IMR-90 (cell line): ENCODE measurements at regions not wholly inside any gene's neighbourhood (a gene's known extent, or its start where the extent isn't known, plus 50 kb on each side); places are given as distances from the start of the nearest gene placed in this dataset.

ENCODE experiments used
- ATAC-seq: fragments of 200-7000 bp; cut with Tn5 transposase; 2 replicates; pipeline ENCODE4 v1.9.1; 2020; ENCODE audit warnings: low read depth, mild to moderate bottlenecking, moderate library complexity
- BruUV-seq: library from RNA; stranded (reverse); fragments of 400-500 nt; replicated peaks from 2 replicates; lab custom pipeline; 2021; lab: Mats Ljungman, UMichigan
- CTCF ChIA-PET: fragments of 300-600 bp; formaldehyde crosslinking; extraction: SDS; loops from one replicate; lab custom pipeline; 2021; ENCODE audit warnings: antibody characterized with exemption; lab: Yijun Ruan, JAX
- POLR2A ChIA-PET: fragments of 300-600 bp; sonication (Branson Sonifier 250); formaldehyde crosslinking; loops from one replicate; lab custom pipeline; 2022; ENCODE audit warnings: antibody characterized with exemption; ENCODE audit not compliant: unreplicated experiment; lab: Charles Lee
- DNase-seq: peaks from one replicate; pipeline ENCODE4 v3.0.0; 2013
- H2AFZ ChIP-seq: replicated peaks from 2 replicates; pipeline ENCODE3; 2013; ENCODE audit warnings: low read length, mild to moderate bottlenecking; ENCODE audit not compliant: poor library complexity
- H2AK5ac ChIP-seq: 2 replicates; pipeline ENCODE4 v1.6.1; 2013; ENCODE audit warnings: low read depth, low read length, inconsistent platforms
- H2AK9ac ChIP-seq: replicated peaks from 2 replicates; pipeline ENCODE3; 2013; ENCODE audit warnings: mild to moderate bottlenecking, low read depth, low read length, moderate library complexity; ENCODE audit not compliant: poor library complexity
- H2BK120ac ChIP-seq: 2 replicates; pipeline ENCODE4 v1.6.1; 2013; ENCODE audit warnings: low read depth, low read length, inconsistent platforms
- H2BK15ac ChIP-seq: 3 replicates; pipeline ENCODE4 v1.6.1; 2013; ENCODE audit warnings: low read depth, low read length, inconsistent platforms
- H2BK20ac ChIP-seq: 2 replicates; pipeline ENCODE4 v1.6.1; 2013; ENCODE audit warnings: low read depth, mild to moderate bottlenecking, inconsistent platforms, low read length, moderate library complexity
- H2BK5ac ChIP-seq: 2 replicates; pipeline ENCODE4 v1.6.1; 2013; ENCODE audit warnings: mild to moderate bottlenecking, low read depth, low read length, inconsistent platforms; ENCODE audit not compliant: poor library complexity, severe bottlenecking
- H3K14ac ChIP-seq: replicated peaks from 2 replicates; pipeline ENCODE4 v1.6.1; 2013; ENCODE audit warnings: low read depth, low read length, inconsistent platforms
- H3K18ac ChIP-seq: 2 replicates; pipeline ENCODE4 v1.6.1; 2013; ENCODE audit warnings: low read depth, low read length, control low read depth
- H3K23ac ChIP-seq: 2 replicates; pipeline ENCODE4 v1.6.1; 2013; ENCODE audit warnings: low read depth, low read length, inconsistent platforms
- H3K27ac ChIP-seq: 2 replicates; pipeline ENCODE4 v1.5.1; 2013; ENCODE audit warnings: mild to moderate bottlenecking, control low read depth, low read length; ENCODE audit not compliant: insufficient read depth
- H3K27me3 ChIP-seq: 2 replicates; pipeline ENCODE4 v1.6.1; 2013; ENCODE audit warnings: low read length; ENCODE audit not compliant: control insufficient read depth, insufficient read depth
- H3K36me3 ChIP-seq: 2 replicates; pipeline ENCODE4 v1.6.1; 2013; ENCODE audit warnings: low read length, mixed read lengths; ENCODE audit not compliant: control insufficient read depth, insufficient read depth
- H3K4ac ChIP-seq: 2 replicates; pipeline ENCODE4 v1.6.1; 2013; ENCODE audit warnings: low read depth, low read length, inconsistent platforms
- H3K4me1 ChIP-seq: 2 replicates; pipeline ENCODE4 v1.6.1; 2013; ENCODE audit warnings: low read length, mixed read lengths; ENCODE audit not compliant: control insufficient read depth, insufficient read depth
- H3K4me2 ChIP-seq: 2 replicates; pipeline ENCODE4 v1.6.1; 2013; ENCODE audit warnings: low read depth, mild to moderate bottlenecking, control low read depth, low read length, moderate library complexity
- H3K4me3 ChIP-seq: 2 replicates; pipeline ENCODE4 v1.5.1; 2013; ENCODE audit warnings: low read depth, mild to moderate bottlenecking, control low read depth, low read length, moderate library complexity; ENCODE audit not compliant: insufficient read depth
- H3K56ac ChIP-seq: 2 replicates; pipeline ENCODE4 v1.6.1; 2013; ENCODE audit warnings: low read length, inconsistent platforms; ENCODE audit not compliant: insufficient read depth; ENCODE audit errors: extremely low read depth
- H3K79me1 ChIP-seq, 2 experiments: 2 replicates each; pipeline ENCODE4 v1.6.1; 2013; ENCODE audit warnings: low read length in 2 of 2, inconsistent platforms in 1 of 2, low read depth in 1 of 2
- H3K9ac ChIP-seq: 2 replicates; pipeline ENCODE4 v1.6.1; 2013; ENCODE audit warnings: low read depth, low read length, control low read depth
- H3K9me1 ChIP-seq: 2 replicates; pipeline ENCODE4 v1.6.1; 2013; ENCODE audit warnings: low read length, inconsistent platforms; ENCODE audit not compliant: insufficient read depth
- H3K9me3 ChIP-seq: 2 replicates; pipeline ENCODE4 v1.6.1; 2013; ENCODE audit warnings: low read length; ENCODE audit not compliant: control insufficient read depth, insufficient read depth
- H4K20me1 ChIP-seq: 2 replicates; pipeline ENCODE4 v1.6.1; 2013; ENCODE audit warnings: low read length, inconsistent platforms; ENCODE audit not compliant: insufficient read depth
- H4K5ac ChIP-seq: 2 replicates; pipeline ENCODE4 v1.6.1; 2013; ENCODE audit warnings: mild to moderate bottlenecking, low read depth, low read length, control low read depth
- H4K8ac ChIP-seq, 2 experiments: 2 replicates each; pipeline ENCODE4 v1.6.1; 2013; ENCODE audit warnings: low read depth in 2 of 2, low read length in 2 of 2, control low read depth in 1 of 2, inconsistent platforms in 1 of 2
- H4K91ac ChIP-seq: 2 replicates; pipeline ENCODE4 v1.6.1; 2013; ENCODE audit warnings: low read depth, low read length, inconsistent platforms; ENCODE audit not compliant: insufficient read depth
- BHLHE40 ChIP-seq: fragments of 150-350 bp; IDR thresholded peaks from 2 replicates; pipeline ENCODE4 v1.6.1; 2016; ENCODE audit warnings: mild to moderate bottlenecking, low read depth, low read length
- CEBPB ChIP-seq: IDR thresholded peaks from 2 replicates; pipeline ENCODE4 v1.6.1; 2012; ENCODE audit warnings: low read depth, low read length, improper control_type of control experiment
- CHD1 ChIP-seq: IDR thresholded peaks from 2 replicates; pipeline ENCODE4 v1.6.1; 2012; ENCODE audit warnings: low read depth, low read length, improper control_type of control experiment
- FOS ChIP-seq: fragments of 150-350 bp; IDR thresholded peaks from 2 replicates; pipeline ENCODE4 v1.6.1; 2016; ENCODE audit warnings: low read depth, low read length
- MAFK ChIP-seq: IDR thresholded peaks from 2 replicates; pipeline ENCODE4 v1.6.1; 2012; ENCODE audit warnings: low read depth, low read length, improper control_type of control experiment
- MAZ ChIP-seq: IDR thresholded peaks from 2 replicates; pipeline ENCODE4 v1.6.1; 2012; ENCODE audit warnings: low read depth, mild to moderate bottlenecking, low read length, improper control_type of control experiment, moderate library complexity, borderline replicate concordance
- MXI1 ChIP-seq: IDR thresholded peaks from 2 replicates; pipeline ENCODE4 v1.6.1; 2012; ENCODE audit warnings: low read depth, mild to moderate bottlenecking, low read length, moderate library complexity, borderline replicate concordance
- NFE2L2 ChIP-seq: fragments of 150-350 bp; IDR thresholded peaks from 2 replicates; pipeline ENCODE4 v1.6.1; 2016; ENCODE audit warnings: low read depth, mild to moderate bottlenecking, low read length
- POLR2A ChIP-seq: IDR thresholded peaks from 2 replicates; pipeline ENCODE4 v1.6.1; 2012; ENCODE audit warnings: mild to moderate bottlenecking, low read depth, low read length
- RAD21 ChIP-seq: IDR thresholded peaks from 2 replicates; pipeline ENCODE4 v1.6.1; 2012; ENCODE audit warnings: low read length, improper control_type of control experiment
- RCOR1 ChIP-seq: IDR thresholded peaks from 2 replicates; pipeline ENCODE4 v1.6.1; 2012; ENCODE audit warnings: mild to moderate bottlenecking, low read length, improper control_type of control experiment; ENCODE audit not compliant: insufficient replicate concordance
- RFX5 ChIP-seq: IDR thresholded peaks from 2 replicates; pipeline ENCODE4 v1.8.0; 2012; ENCODE audit warnings: low read depth, mild to moderate bottlenecking, low read length, moderate library complexity
- SMC3 ChIP-seq: fragments of 150-350 bp; IDR thresholded peaks from 2 replicates; pipeline ENCODE4 v1.6.1; 2016; ENCODE audit warnings: low read depth, mild to moderate bottlenecking, antibody characterized with exemption, low read length, moderate library complexity
- WGBS, 2 experiments: methylation state at CpG; one replicate each; pipeline versions ENCODE4 v1.1.5 to v1.1.7; 2013; ENCODE audit warnings: missing lambda C conversion rate in 2 of 2; ENCODE audit not compliant: insufficient read length in 1 of 2; ENCODE audit errors: extremely low coverage in 2 of 2; 5-methylcytosine and 5-hydroxymethylcytosine counted together
- dilution Hi-C: fragments of 300-500 bp; cut with HindIII; formaldehyde crosslinking; loops from one replicate; pipeline ENCODE4 v1.14.3; 2018; ENCODE audit warnings: low sequenced_read_pairs; ENCODE audit not compliant: unreplicated experiment
- in situ Hi-C: fragments of 300-500 bp; cut with MboI; formaldehyde crosslinking; loops from 3 replicates; pipeline ENCODE4 v1.14.3; 2019; ENCODE audit warnings: low sequenced_read_pairs, inconsistent platforms, mixed read lengths
- intact Hi-C: fragments of 100-400 bp; cut with micrococcal nuclease; formaldehyde crosslinking; loops from 2 replicates; pipeline ENCODE4 v1.10.0; 2022
- TF ChIP-seq, protein P1 (sequence below): fragments of 150-350 bp; IDR thresholded peaks from 2 replicates; pipeline ENCODE4 v1.6.1; 2016; ENCODE audit warnings: low read depth, mild to moderate bottlenecking, low read length, moderate library complexity, borderline replicate concordance
- TF ChIP-seq, protein P2 (sequence below): fragments of 150-350 bp; IDR thresholded peaks from 2 replicates; pipeline ENCODE4 v1.6.1; 2017; ENCODE audit warnings: mild to moderate bottlenecking, antibody characterized with exemption, low read length, low read depth
- TF ChIP-seq, protein P3 (sequence below): conservative IDR thresholded peaks from 2 replicates; pipeline ENCODE4 v1.5.1; 2012; ENCODE audit warnings: mild to moderate bottlenecking, low read depth, low read length, improper control_type of control experiment

DNA sequence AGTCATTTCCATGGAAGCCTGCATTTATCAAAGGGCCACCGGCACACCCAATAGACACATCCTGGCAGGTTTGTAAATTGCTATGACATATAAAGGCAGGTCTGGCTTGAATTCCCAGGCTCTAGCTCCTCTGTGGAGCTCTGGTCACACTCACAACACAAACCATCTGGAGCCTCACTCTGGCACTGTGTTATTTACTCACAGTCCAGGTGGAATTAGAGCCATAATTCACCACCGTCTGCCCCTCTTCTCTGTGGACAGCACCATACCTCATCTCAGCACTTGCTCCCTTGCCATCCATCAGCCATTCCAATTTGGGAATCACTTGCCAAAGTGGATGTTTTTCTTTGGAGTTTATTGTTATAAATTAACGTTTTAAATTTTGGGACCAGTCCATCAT lies 84.3 kb upstream of the OSR1 start:
- WGBS, 2 experiments = no CpG with 5 or more reads among the region's 3 CpGs
- H4K8ac ChIP-seq = no peak overlapping the region
- no peaks in the 10 kb centered on the region for H4K20me1 ChIP-seq
- no peak overlapping the region for H2BK15ac ChIP-seq
- H3K9ac ChIP-seq = no peak overlapping the region
- no peak overlapping the region for H2BK120ac ChIP-seq
- no peak overlapping the region for H3K4me2 ChIP-seq
- H2AFZ ChIP-seq = no peak overlapping the region
- no peak overlapping the region for H2BK20ac ChIP-seq
- no peak overlapping the region for H3K56ac ChIP-seq
- no peak for ATAC-seq
- intact Hi-C loops (no loop called here), dilution Hi-C loops (no loop called here), in situ Hi-C loops (no loop called here)
- ChIA-PET CTCF (no interaction called here), POLR2A (no interaction called here)
- H2BK5ac ChIP-seq = no peak overlapping the region
- no peak overlapping the region for H4K91ac ChIP-seq
- H3K27ac ChIP-seq = no peak overlapping the region
- H2AK9ac ChIP-seq = no peak overlapping the region
- H3K9me3 ChIP-seq = no peaks in the 10 kb centered on the region
- H3K27me3 ChIP-seq = peaks cover 9% of the 10 kb centered on the region
- DNase-seq = no peak
- H3K9me1 ChIP-seq = no peaks in the 10 kb centered on the region
- H3K79me1 ChIP-seq = no peaks in the 10 kb centered on the region
- no peak overlapping the region for H2AK5ac ChIP-seq
- H3K18ac ChIP-seq = no peak overlapping the region
- no TSS peak for BruUV-seq
- no peaks in the 10 kb centered on the region for H3K36me3 ChIP-seq
- H3K4ac ChIP-seq = no peak overlapping the region
- H3K4me1 ChIP-seq = no peaks in the 10 kb centered on the region
- TF ChIP-seq SMC3 (no peak), NFE2L2 (no peak), BHLHE40 (no peak), MAZ (no peak), RFX5 (no peak), MAFK (no peak), POLR2A (no peak), FOS (no peak), CHD1 (no peak), MXI1 (no peak), RAD21 (no peak), CEBPB (no peak), RCOR1 (no peak)
- TF ChIP-seq, protein P1, sequence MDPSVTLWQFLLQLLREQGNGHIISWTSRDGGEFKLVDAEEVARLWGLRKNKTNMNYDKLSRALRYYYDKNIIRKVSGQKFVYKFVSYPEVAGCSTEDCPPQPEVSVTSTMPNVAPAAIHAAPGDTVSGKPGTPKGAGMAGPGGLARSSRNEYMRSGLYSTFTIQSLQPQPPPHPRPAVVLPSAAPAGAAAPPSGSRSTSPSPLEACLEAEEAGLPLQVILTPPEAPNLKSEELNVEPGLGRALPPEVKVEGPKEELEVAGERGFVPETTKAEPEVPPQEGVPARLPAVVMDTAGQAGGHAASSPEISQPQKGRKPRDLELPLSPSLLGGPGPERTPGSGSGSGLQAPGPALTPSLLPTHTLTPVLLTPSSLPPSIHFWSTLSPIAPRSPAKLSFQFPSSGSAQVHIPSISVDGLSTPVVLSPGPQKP = no peak
- TF ChIP-seq, protein P2, sequence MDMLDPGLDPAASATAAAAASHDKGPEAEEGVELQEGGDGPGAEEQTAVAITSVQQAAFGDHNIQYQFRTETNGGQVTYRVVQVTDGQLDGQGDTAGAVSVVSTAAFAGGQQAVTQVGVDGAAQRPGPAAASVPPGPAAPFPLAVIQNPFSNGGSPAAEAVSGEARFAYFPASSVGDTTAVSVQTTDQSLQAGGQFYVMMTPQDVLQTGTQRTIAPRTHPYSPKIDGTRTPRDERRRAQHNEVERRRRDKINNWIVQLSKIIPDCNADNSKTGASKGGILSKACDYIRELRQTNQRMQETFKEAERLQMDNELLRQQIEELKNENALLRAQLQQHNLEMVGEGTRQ = no peak
- TF ChIP-seq, protein P3, sequence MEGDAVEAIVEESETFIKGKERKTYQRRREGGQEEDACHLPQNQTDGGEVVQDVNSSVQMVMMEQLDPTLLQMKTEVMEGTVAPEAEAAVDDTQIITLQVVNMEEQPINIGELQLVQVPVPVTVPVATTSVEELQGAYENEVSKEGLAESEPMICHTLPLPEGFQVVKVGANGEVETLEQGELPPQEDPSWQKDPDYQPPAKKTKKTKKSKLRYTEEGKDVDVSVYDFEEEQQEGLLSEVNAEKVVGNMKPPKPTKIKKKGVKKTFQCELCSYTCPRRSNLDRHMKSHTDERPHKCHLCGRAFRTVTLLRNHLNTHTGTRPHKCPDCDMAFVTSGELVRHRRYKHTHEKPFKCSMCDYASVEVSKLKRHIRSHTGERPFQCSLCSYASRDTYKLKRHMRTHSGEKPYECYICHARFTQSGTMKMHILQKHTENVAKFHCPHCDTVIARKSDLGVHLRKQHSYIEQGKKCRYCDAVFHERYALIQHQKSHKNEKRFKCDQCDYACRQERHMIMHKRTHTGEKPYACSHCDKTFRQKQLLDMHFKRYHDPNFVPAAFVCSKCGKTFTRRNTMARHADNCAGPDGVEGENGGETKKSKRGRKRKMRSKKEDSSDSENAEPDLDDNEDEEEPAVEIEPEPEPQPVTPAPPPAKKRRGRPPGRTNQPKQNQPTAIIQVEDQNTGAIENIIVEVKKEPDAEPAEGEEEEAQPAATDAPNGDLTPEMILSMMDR = no peak
- H3K23ac ChIP-seq = no peak overlapping the region
- no peak overlapping the region for H3K14ac ChIP-seq
- no peak overlapping the region for H4K5ac ChIP-seq
- H3K4me3 ChIP-seq = no peak overlapping the region
